Non-pigmented ciliary epithelial cell (primary cell): ENCODE measurements at regions not wholly inside any gene's neighbourhood (a gene's known extent, or its start where the extent isn't known, plus 50 kb on each side); places are given as distances from the start of the nearest gene placed in this dataset.

Experiments
- DNase-seq: peaks from one replicate; pipeline ENCODE4 v3.0.0-alpha.2; 2010; ENCODE audit warnings: low read depth

GRCh38 chr13:103969520-103970050 lies 903.4 kb upstream of the SLC10A2 start:
- no peak for DNase-seq

GRCh38 chr13:103965506-103966243 lies 899.5 kb upstream of the SLC10A2 start:
- DNase-seq: no peak

- DNase-seq: no peak
These were observed 895.6 kb upstream of the SLC10A2 start for GRCh38 chr13:103961784-103962183.

- DNase-seq: no peak
These were observed 894.9 kb upstream of the SLC10A2 start for GRCh38 chr13:103961129-103961528.

- no peak for DNase-seq
These were observed 893.8 kb upstream of the SLC10A2 start for GRCh38 chr13:103960001-103960400.

GRCh38 chr13:103958691-103959090 lies 892.5 kb upstream of the SLC10A2 start:
- DNase-seq: no peak

GRCh38 chr13:103957939-103958338 lies 891.7 kb upstream of the SLC10A2 start:
- DNase-seq: no peak

GRCh38 chr13:103953859-103954258 lies 887.6 kb upstream of the SLC10A2 start:
- no peak for DNase-seq

GRCh38 chr13:103952183-103952582 lies 886.0 kb upstream of the SLC10A2 start:
- DNase-seq: no peak

- no peak for DNase-seq
These were observed 882.2 kb upstream of the SLC10A2 start for GRCh38 chr13:103948426-103948825.

- DNase-seq: no peak
These were observed 879.6 kb upstream of the SLC10A2 start for GRCh38 chr13:103945836-103946235.

- no peak for DNase-seq
These were observed 875.4 kb upstream of the SLC10A2 start for GRCh38 chr13:103941506-103942140.

- DNase-seq: no peak
These were observed 868.9 kb upstream of the SLC10A2 start for GRCh38 chr13:103935117-103935516.

GRCh38 chr13:103931885-103932284 lies 865.7 kb upstream of the SLC10A2 start:
- DNase-seq: no peak

GRCh38 chr13:103931331-103931845 lies 865.2 kb upstream of the SLC10A2 start:
- DNase-seq: no peak

GRCh38 chr13:103926118-103926517 lies 859.9 kb upstream of the SLC10A2 start:
- no peak for DNase-seq

GRCh38 chr13:103908911-103909310 lies 842.7 kb upstream of the SLC10A2 start:
- DNase-seq: no peak

GRCh38 chr13:103908274-103908673 lies 842.1 kb upstream of the SLC10A2 start:
- no peak for DNase-seq

GRCh38 chr13:103903790-103904189 lies 837.6 kb upstream of the SLC10A2 start:
- DNase-seq: no peak

GRCh38 chr13:103898481-103898880 lies 832.3 kb upstream of the SLC10A2 start:
- no peak for DNase-seq

GRCh38 chr13:103895835-103896531 lies 829.8 kb upstream of the SLC10A2 start:
- no peak for DNase-seq

GRCh38 chr13:103894626-103895025 lies 828.4 kb upstream of the SLC10A2 start:
- DNase-seq: no peak
